Astrocyte of the spinal cord (primary cell): ENCODE measurements at regions not wholly inside any gene's neighbourhood (a gene's known extent, or its start where the extent isn't known, plus 50 kb on each side); places are given as distances from the start of the nearest gene placed in this dataset.

Experiments
- DNase-seq: peaks from one replicate; pipeline ENCODE4 v3.0.0; 2011; ENCODE audit warnings: low read depth, low spot score
- H3K4me3 ChIP-seq: 2 replicates; pipeline ENCODE4 v1.5.1; 2011; ENCODE audit warnings: low read depth, mild to moderate bottlenecking, low read length, moderate library complexity
- CTCF ChIP-seq: IDR thresholded peaks from 2 replicates; pipeline ENCODE4 v1.5.1; 2012; ENCODE audit warnings: low read depth, mild to moderate bottlenecking, low read length, inconsistent platforms
- in situ Hi-C: cut with HindIII; loops from 2 replicates; pipeline ENCODE4 v1.10.0; 2017; ENCODE audit warnings: low sequenced_read_pairs

DNA sequence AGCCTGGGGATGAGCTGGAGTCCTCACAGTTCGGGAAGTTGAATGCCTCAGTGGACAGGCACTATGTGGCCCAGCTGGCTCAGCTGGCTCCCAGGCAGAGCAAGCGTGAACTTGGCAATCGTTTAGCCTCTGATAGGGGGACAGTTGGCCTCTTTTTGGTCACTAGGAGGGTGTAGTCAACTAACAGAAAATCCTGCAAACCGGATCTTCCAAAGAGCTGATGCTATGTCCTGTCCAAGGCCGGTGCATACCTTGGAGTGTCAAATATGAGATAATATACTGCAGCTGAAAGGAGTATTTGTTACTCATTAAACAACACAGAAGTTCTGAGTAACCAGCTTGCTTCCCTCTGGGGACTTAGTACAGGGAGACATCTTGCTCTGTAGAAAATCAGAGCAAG, 126.2 kb upstream of the EXOC2 start:
- TF ChIP-seq CTCF = no peak
- in situ Hi-C loops = no loop called here
- DNase-seq = no peak
- no peak overlapping the region for H3K4me3 ChIP-seq

DNA sequence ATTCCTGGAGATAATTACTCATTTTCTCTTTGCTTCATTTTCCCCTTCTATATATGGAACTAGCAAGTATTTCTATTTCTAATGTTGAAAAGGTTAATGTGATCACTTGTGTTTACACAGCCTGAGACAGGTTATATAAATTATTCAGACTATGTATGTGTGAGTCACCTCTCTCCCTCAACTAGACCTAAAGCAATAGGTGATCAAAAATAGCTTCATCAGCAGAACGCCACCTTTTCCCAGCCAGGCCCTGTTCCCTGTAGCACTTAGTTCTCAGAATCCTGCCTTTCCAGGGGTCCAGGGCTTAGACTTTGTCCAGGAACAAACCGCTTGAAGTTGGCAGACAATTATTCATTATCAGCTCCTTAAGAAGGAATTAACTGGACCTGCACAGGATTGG, 125.3 kb upstream of the EXOC2 start:
- H3K4me3 ChIP-seq = no peak overlapping the region
- no peak for DNase-seq
- in situ Hi-C loops = no loop called here
- no peak for TF ChIP-seq CTCF

DNA sequence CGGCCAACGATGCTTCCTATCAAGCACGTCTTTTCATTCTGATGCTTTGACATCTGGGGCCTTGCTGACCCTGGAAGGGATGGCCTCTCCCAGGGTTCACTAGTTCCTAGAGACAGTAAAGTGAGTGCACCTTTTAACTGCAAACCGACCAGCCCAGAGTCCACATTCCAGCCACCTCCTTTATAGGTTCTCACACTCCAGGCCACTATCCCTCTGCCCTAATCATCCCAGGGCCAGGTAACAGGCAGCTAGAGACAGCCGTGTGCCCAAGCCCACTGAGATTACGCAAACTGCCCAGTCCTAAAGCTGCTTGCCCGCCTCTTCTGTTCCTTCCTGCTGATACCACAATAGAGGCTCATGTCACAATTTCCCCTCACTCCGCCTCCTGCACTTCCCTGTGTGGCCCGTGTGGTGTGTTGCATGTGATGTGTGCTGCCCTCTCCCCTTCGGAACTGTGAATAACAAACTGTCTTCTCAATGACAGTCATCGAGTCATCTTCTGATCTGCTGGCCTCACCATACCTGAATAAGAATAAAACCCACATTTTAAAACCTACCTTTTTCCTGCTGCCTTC, 123.7 kb upstream of the EXOC2 start:
- in situ Hi-C loops = no loop called here
- no peak for DNase-seq
- H3K4me3 ChIP-seq = no peak overlapping the region
- no peak for TF ChIP-seq CTCF

DNA sequence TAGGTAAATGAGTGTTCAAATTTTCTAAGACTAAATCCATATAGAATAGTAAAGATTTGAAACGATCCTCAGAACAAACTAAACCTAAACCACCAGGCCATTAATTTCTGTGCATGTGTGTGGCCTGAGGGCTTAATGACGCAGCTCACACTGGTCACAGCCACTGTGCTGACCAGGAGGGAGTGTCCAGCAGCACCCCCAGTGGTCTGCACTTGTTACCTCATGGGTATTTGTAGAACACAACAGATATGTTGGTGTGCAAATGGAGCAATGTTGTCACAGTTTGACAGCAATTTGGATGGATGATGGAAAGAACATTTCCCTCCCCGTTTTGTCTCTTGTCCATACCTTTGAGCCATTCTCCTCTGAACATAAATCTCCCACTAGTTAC, 122.4 kb upstream of the EXOC2 start:
- no peak overlapping the region for H3K4me3 ChIP-seq
- DNase-seq = no peak
- TF ChIP-seq CTCF = peak; percentile 10
- in situ Hi-C loops = no loop called here

GRCh38 chr6:814378-815347, 121.7 kb upstream of the EXOC2 start:
- in situ Hi-C loops = no loop called here
- no peak for TF ChIP-seq CTCF
- H3K4me3 ChIP-seq = no peak overlapping the region
- no peak for DNase-seq

- no peak for DNase-seq
- TF ChIP-seq CTCF = no peak
- H3K4me3 ChIP-seq = no peak overlapping the region
- in situ Hi-C loops = no loop called here
Measured at GRCh38 chr6:811831-812230, 118.9 kb upstream of the EXOC2 start.
